Chondrocyte (in vitro differentiated cells): ENCODE measurements at regions not wholly inside any gene's neighbourhood (a gene's known extent, or its start where the extent isn't known, plus 50 kb on each side); places are given as distances from the start of the nearest gene placed in this dataset.

Experiments used
- DNase-seq: peaks from one replicate; pipeline ENCODE4 v3.0.0; 2021; ENCODE audit warnings: mixed read lengths, low spot score
- H3K27ac Mint-ChIP-seq: one replicate; pipeline ENCODE4 v1.8.0; 2021; ENCODE audit warnings: mild to moderate bottlenecking, moderate library complexity, mixed read lengths; ENCODE audit not compliant: unreplicated experiment
- H3K27me3 Mint-ChIP-seq: 2 replicates; pipeline ENCODE4 v1.8.0; 2021; ENCODE audit warnings: low read depth, mixed read lengths
- H3K36me3 Mint-ChIP-seq: 2 replicates; pipeline ENCODE4 v1.8.0; 2021; ENCODE audit warnings: low read depth, mixed read lengths
- H3K4me1 Mint-ChIP-seq: 2 replicates; pipeline ENCODE4 v1.8.0; 2021; ENCODE audit warnings: low read depth, mild to moderate bottlenecking, mixed read lengths
- H3K4me3 Mint-ChIP-seq: one replicate; pipeline ENCODE4 v1.8.0; 2021; ENCODE audit warnings: mild to moderate bottlenecking, moderate library complexity, mixed read lengths; ENCODE audit not compliant: unreplicated experiment
- H3K9me3 Mint-ChIP-seq: 2 replicates; pipeline ENCODE4 v1.8.0; 2021; ENCODE audit warnings: low read depth, mixed read lengths
- CTCF ChIP-seq: fragments of 200-600 bp; sonication (generic); IDR thresholded peaks from 2 replicates; pipeline ENCODE4 v1.5.0; 2021; ENCODE audit warnings: antibody characterized with exemption, mild to moderate bottlenecking, moderate library complexity

GRCh38 chr2:13676269-13676668, 956.2 kb upstream of the LRATD1 start:
- H3K27ac Mint-ChIP-seq = no peak overlapping the region
- H3K27me3 Mint-ChIP-seq = no peaks in the 10 kb centered on the region

GRCh38 chr2:13681936-13682335, 950.6 kb upstream of the LRATD1 start:
- no peak for DNase-seq
- Mint-ChIP-seq H3K4me3 (no peak overlapping the region), H3K4me1 (no peaks in the 10 kb centered on the region), H3K9me3 (peaks cover 21% of the 10 kb centered on the region), H3K27me3 (no peaks in the 10 kb centered on the region), H3K36me3 (no peaks in the 10 kb centered on the region), H3K27ac (no peak overlapping the region)
- TF ChIP-seq CTCF = no peak

More at GRCh38 chr2:13676269-13676668, 956.2 kb upstream of the LRATD1 start:
- H3K4me1 Mint-ChIP-seq = no peaks in the 10 kb centered on the region
- no peaks in the 10 kb centered on the region for H3K36me3 Mint-ChIP-seq
- DNase-seq = no peak
- no peak for TF ChIP-seq CTCF
- H3K4me3 Mint-ChIP-seq = no peak overlapping the region
- H3K9me3 Mint-ChIP-seq = peaks cover 6% of the 10 kb centered on the region

- H3K27ac Mint-ChIP-seq = no peak overlapping the region
Measured at GRCh38 chr2:13682540-13683272, 949.8 kb upstream of the LRATD1 start.

GRCh38 chr2:13686262-13686661, 946.3 kb upstream of the LRATD1 start:
- no peak for TF ChIP-seq CTCF
- H3K4me3 Mint-ChIP-seq = no peak overlapping the region
- no peak overlapping the region for H3K27ac Mint-ChIP-seq
- no peaks in the 10 kb centered on the region for H3K27me3 Mint-ChIP-seq
- H3K36me3 Mint-ChIP-seq = no peaks in the 10 kb centered on the region
- peaks cover 26% of the 10 kb centered on the region for H3K9me3 Mint-ChIP-seq
- DNase-seq = no peak
- no peaks in the 10 kb centered on the region for H3K4me1 Mint-ChIP-seq

More at GRCh38 chr2:13682540-13683272, 949.8 kb upstream of the LRATD1 start:
- DNase-seq = no peak
- Mint-ChIP-seq H3K36me3 (no peaks in the 10 kb centered on the region), H3K9me3 (peaks cover 23% of the 10 kb centered on the region), H3K27me3 (no peaks in the 10 kb centered on the region), H3K4me3 (no peak overlapping the region), H3K4me1 (no peaks in the 10 kb centered on the region)
- TF ChIP-seq CTCF = no peak

- Mint-ChIP-seq H3K4me1 (no peaks in the 10 kb centered on the region), H3K27me3 (peaks cover 4% of the 10 kb centered on the region), H3K36me3 (no peaks in the 10 kb centered on the region), H3K9me3 (no peaks in the 10 kb centered on the region), H3K27ac (no peak overlapping the region), H3K4me3 (no peak overlapping the region)
- DNase-seq = no peak
- no peak for TF ChIP-seq CTCF
Measured at GRCh38 chr2:13694673-13695072, 937.8 kb upstream of the LRATD1 start.
